IMR-90 (cell line): ENCODE measurements at regions not wholly inside any gene's neighbourhood (a gene's known extent, or its start where the extent isn't known, plus 50 kb on each side); places are given as distances from the start of the nearest gene placed in this dataset.

ENCODE experiments used
- ATAC-seq: fragments of 200-7000 bp; cut with Tn5 transposase; 2 replicates; pipeline ENCODE4 v1.9.1; 2020; ENCODE audit warnings: low read depth, mild to moderate bottlenecking, moderate library complexity
- BruUV-seq: library from RNA; stranded (reverse); fragments of 400-500 nt; replicated peaks from 2 replicates; lab custom pipeline; 2021; lab: Mats Ljungman, UMichigan
- CTCF ChIA-PET: fragments of 300-600 bp; formaldehyde crosslinking; extraction: SDS; loops from one replicate; lab custom pipeline; 2021; ENCODE audit warnings: antibody characterized with exemption; lab: Yijun Ruan, JAX
- POLR2A ChIA-PET: fragments of 300-600 bp; sonication (Branson Sonifier 250); formaldehyde crosslinking; loops from one replicate; lab custom pipeline; 2022; ENCODE audit warnings: antibody characterized with exemption; ENCODE audit not compliant: unreplicated experiment; lab: Charles Lee
- DNase-seq: peaks from one replicate; pipeline ENCODE4 v3.0.0; 2013
- H2AFZ ChIP-seq: replicated peaks from 2 replicates; pipeline ENCODE3; 2013; ENCODE audit warnings: low read length, mild to moderate bottlenecking; ENCODE audit not compliant: poor library complexity
- H2AK5ac ChIP-seq: 2 replicates; pipeline ENCODE4 v1.6.1; 2013; ENCODE audit warnings: low read depth, low read length, inconsistent platforms
- H2AK9ac ChIP-seq: replicated peaks from 2 replicates; pipeline ENCODE3; 2013; ENCODE audit warnings: mild to moderate bottlenecking, low read depth, low read length, moderate library complexity; ENCODE audit not compliant: poor library complexity
- H2BK120ac ChIP-seq: 2 replicates; pipeline ENCODE4 v1.6.1; 2013; ENCODE audit warnings: low read depth, low read length, inconsistent platforms
- H2BK15ac ChIP-seq: 3 replicates; pipeline ENCODE4 v1.6.1; 2013; ENCODE audit warnings: low read depth, low read length, inconsistent platforms
- H2BK20ac ChIP-seq: 2 replicates; pipeline ENCODE4 v1.6.1; 2013; ENCODE audit warnings: low read depth, mild to moderate bottlenecking, inconsistent platforms, low read length, moderate library complexity
- H2BK5ac ChIP-seq: 2 replicates; pipeline ENCODE4 v1.6.1; 2013; ENCODE audit warnings: mild to moderate bottlenecking, low read depth, low read length, inconsistent platforms; ENCODE audit not compliant: poor library complexity, severe bottlenecking
- H3K14ac ChIP-seq: replicated peaks from 2 replicates; pipeline ENCODE4 v1.6.1; 2013; ENCODE audit warnings: low read depth, low read length, inconsistent platforms
- H3K18ac ChIP-seq: 2 replicates; pipeline ENCODE4 v1.6.1; 2013; ENCODE audit warnings: low read depth, low read length, control low read depth
- H3K23ac ChIP-seq: 2 replicates; pipeline ENCODE4 v1.6.1; 2013; ENCODE audit warnings: low read depth, low read length, inconsistent platforms
- H3K27ac ChIP-seq: 2 replicates; pipeline ENCODE4 v1.5.1; 2013; ENCODE audit warnings: mild to moderate bottlenecking, control low read depth, low read length; ENCODE audit not compliant: insufficient read depth
- H3K27me3 ChIP-seq: 2 replicates; pipeline ENCODE4 v1.6.1; 2013; ENCODE audit warnings: low read length; ENCODE audit not compliant: control insufficient read depth, insufficient read depth
- H3K36me3 ChIP-seq: 2 replicates; pipeline ENCODE4 v1.6.1; 2013; ENCODE audit warnings: low read length, mixed read lengths; ENCODE audit not compliant: control insufficient read depth, insufficient read depth
- H3K4ac ChIP-seq: 2 replicates; pipeline ENCODE4 v1.6.1; 2013; ENCODE audit warnings: low read depth, low read length, inconsistent platforms
- H3K4me1 ChIP-seq: 2 replicates; pipeline ENCODE4 v1.6.1; 2013; ENCODE audit warnings: low read length, mixed read lengths; ENCODE audit not compliant: control insufficient read depth, insufficient read depth
- H3K4me2 ChIP-seq: 2 replicates; pipeline ENCODE4 v1.6.1; 2013; ENCODE audit warnings: low read depth, mild to moderate bottlenecking, control low read depth, low read length, moderate library complexity
- H3K4me3 ChIP-seq: 2 replicates; pipeline ENCODE4 v1.5.1; 2013; ENCODE audit warnings: low read depth, mild to moderate bottlenecking, control low read depth, low read length, moderate library complexity; ENCODE audit not compliant: insufficient read depth
- H3K56ac ChIP-seq: 2 replicates; pipeline ENCODE4 v1.6.1; 2013; ENCODE audit warnings: low read length, inconsistent platforms; ENCODE audit not compliant: insufficient read depth; ENCODE audit errors: extremely low read depth
- H3K79me1 ChIP-seq, 2 experiments: 2 replicates each; pipeline ENCODE4 v1.6.1; 2013; ENCODE audit warnings: low read length in 2 of 2, inconsistent platforms in 1 of 2, low read depth in 1 of 2
- H3K9ac ChIP-seq: 2 replicates; pipeline ENCODE4 v1.6.1; 2013; ENCODE audit warnings: low read depth, low read length, control low read depth
- H3K9me1 ChIP-seq: 2 replicates; pipeline ENCODE4 v1.6.1; 2013; ENCODE audit warnings: low read length, inconsistent platforms; ENCODE audit not compliant: insufficient read depth
- H3K9me3 ChIP-seq: 2 replicates; pipeline ENCODE4 v1.6.1; 2013; ENCODE audit warnings: low read length; ENCODE audit not compliant: control insufficient read depth, insufficient read depth
- H4K20me1 ChIP-seq: 2 replicates; pipeline ENCODE4 v1.6.1; 2013; ENCODE audit warnings: low read length, inconsistent platforms; ENCODE audit not compliant: insufficient read depth
- H4K5ac ChIP-seq: 2 replicates; pipeline ENCODE4 v1.6.1; 2013; ENCODE audit warnings: mild to moderate bottlenecking, low read depth, low read length, control low read depth
- H4K8ac ChIP-seq, 2 experiments: 2 replicates each; pipeline ENCODE4 v1.6.1; 2013; ENCODE audit warnings: low read depth in 2 of 2, low read length in 2 of 2, control low read depth in 1 of 2, inconsistent platforms in 1 of 2
- H4K91ac ChIP-seq: 2 replicates; pipeline ENCODE4 v1.6.1; 2013; ENCODE audit warnings: low read depth, low read length, inconsistent platforms; ENCODE audit not compliant: insufficient read depth
- BHLHE40 ChIP-seq: fragments of 150-350 bp; IDR thresholded peaks from 2 replicates; pipeline ENCODE4 v1.6.1; 2016; ENCODE audit warnings: mild to moderate bottlenecking, low read depth, low read length
- CEBPB ChIP-seq: IDR thresholded peaks from 2 replicates; pipeline ENCODE4 v1.6.1; 2012; ENCODE audit warnings: low read depth, low read length, improper control_type of control experiment
- CHD1 ChIP-seq: IDR thresholded peaks from 2 replicates; pipeline ENCODE4 v1.6.1; 2012; ENCODE audit warnings: low read depth, low read length, improper control_type of control experiment
- ELK1 ChIP-seq: fragments of 150-350 bp; IDR thresholded peaks from 2 replicates; pipeline ENCODE4 v1.6.1; 2016; ENCODE audit warnings: low read depth, mild to moderate bottlenecking, low read length, moderate library complexity, borderline replicate concordance
- MAFK ChIP-seq: IDR thresholded peaks from 2 replicates; pipeline ENCODE4 v1.6.1; 2012; ENCODE audit warnings: low read depth, low read length, improper control_type of control experiment
- MXI1 ChIP-seq: IDR thresholded peaks from 2 replicates; pipeline ENCODE4 v1.6.1; 2012; ENCODE audit warnings: low read depth, mild to moderate bottlenecking, low read length, moderate library complexity, borderline replicate concordance
- NFE2L2 ChIP-seq: fragments of 150-350 bp; IDR thresholded peaks from 2 replicates; pipeline ENCODE4 v1.6.1; 2016; ENCODE audit warnings: low read depth, mild to moderate bottlenecking, low read length
- RCOR1 ChIP-seq: IDR thresholded peaks from 2 replicates; pipeline ENCODE4 v1.6.1; 2012; ENCODE audit warnings: mild to moderate bottlenecking, low read length, improper control_type of control experiment; ENCODE audit not compliant: insufficient replicate concordance
- RFX5 ChIP-seq: IDR thresholded peaks from 2 replicates; pipeline ENCODE4 v1.8.0; 2012; ENCODE audit warnings: low read depth, mild to moderate bottlenecking, low read length, moderate library complexity
- WGBS, 2 experiments: methylation state at CpG; one replicate each; pipeline versions ENCODE4 v1.1.5 to v1.1.7; 2013; ENCODE audit warnings: missing lambda C conversion rate in 2 of 2; ENCODE audit not compliant: insufficient read length in 1 of 2; ENCODE audit errors: extremely low coverage in 2 of 2; 5-methylcytosine and 5-hydroxymethylcytosine counted together
- dilution Hi-C: fragments of 300-500 bp; cut with HindIII; formaldehyde crosslinking; loops from one replicate; pipeline ENCODE4 v1.14.3; 2018; ENCODE audit warnings: low sequenced_read_pairs; ENCODE audit not compliant: unreplicated experiment
- in situ Hi-C: fragments of 300-500 bp; cut with MboI; formaldehyde crosslinking; loops from 3 replicates; pipeline ENCODE4 v1.14.3; 2019; ENCODE audit warnings: low sequenced_read_pairs, inconsistent platforms, mixed read lengths
- intact Hi-C: fragments of 100-400 bp; cut with micrococcal nuclease; formaldehyde crosslinking; loops from 2 replicates; pipeline ENCODE4 v1.10.0; 2022
- TF ChIP-seq, protein P1 (sequence below): fragments of 150-350 bp; IDR thresholded peaks from 2 replicates; pipeline ENCODE4 v1.6.1; 2017; ENCODE audit warnings: mild to moderate bottlenecking, antibody characterized with exemption, low read length, low read depth

GRCh38 chr5:87589587-87589986, 176.9 kb upstream of the CCNH start:
- no peak overlapping the region for H4K5ac ChIP-seq
- no peak overlapping the region for H4K8ac ChIP-seq
- H3K18ac ChIP-seq: no peak overlapping the region
- H2BK15ac ChIP-seq: no peak overlapping the region
- no peak overlapping the region for H3K9ac ChIP-seq
- H3K4ac ChIP-seq: no peak overlapping the region
- in situ Hi-C loops (no loop called here), intact Hi-C loops (no loop called here), dilution Hi-C loops (no loop called here)
- no peak overlapping the region for H2AK9ac ChIP-seq
- no peaks in the 10 kb centered on the region for H3K27me3 ChIP-seq
- H3K79me1 ChIP-seq: no peaks in the 10 kb centered on the region
- H2BK120ac ChIP-seq: no peak overlapping the region
- no peak overlapping the region for H2AFZ ChIP-seq
- no peak overlapping the region for H2BK5ac ChIP-seq
- no peak overlapping the region for H3K14ac ChIP-seq
- no peak overlapping the region for H3K4me3 ChIP-seq
- no peak overlapping the region for H3K27ac ChIP-seq
- no peak for TF ChIP-seq CEBPB
- TF ChIP-seq MXI1: no peak
- no peak for TF ChIP-seq ELK1
- TF ChIP-seq RFX5: no peak
- no peak for TF ChIP-seq NFE2L2
- TF ChIP-seq CHD1: no peak
- no peak for TF ChIP-seq RCOR1
- TF ChIP-seq, protein P1, sequence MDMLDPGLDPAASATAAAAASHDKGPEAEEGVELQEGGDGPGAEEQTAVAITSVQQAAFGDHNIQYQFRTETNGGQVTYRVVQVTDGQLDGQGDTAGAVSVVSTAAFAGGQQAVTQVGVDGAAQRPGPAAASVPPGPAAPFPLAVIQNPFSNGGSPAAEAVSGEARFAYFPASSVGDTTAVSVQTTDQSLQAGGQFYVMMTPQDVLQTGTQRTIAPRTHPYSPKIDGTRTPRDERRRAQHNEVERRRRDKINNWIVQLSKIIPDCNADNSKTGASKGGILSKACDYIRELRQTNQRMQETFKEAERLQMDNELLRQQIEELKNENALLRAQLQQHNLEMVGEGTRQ: no peak; the same call in 1 of the 2 replicates
- no peak for TF ChIP-seq BHLHE40
- TF ChIP-seq MAFK: no peak
- H3K56ac ChIP-seq: no peak overlapping the region
- POLR2A ChIA-PET: no interaction called here
- CTCF ChIA-PET: no interaction called here
- no peaks in the 10 kb centered on the region for H3K9me3 ChIP-seq
- ATAC-seq (no peak), DNase-seq (no peak)
- no peaks in the 10 kb centered on the region for H4K20me1 ChIP-seq
- no peaks in the 10 kb centered on the region for H3K9me1 ChIP-seq
- H4K91ac ChIP-seq: no peak overlapping the region
- WGBS, 2 experiments: no CpG with 5 or more reads among the region's 2 CpGs
- no peak overlapping the region for H2AK5ac ChIP-seq
- no peaks in the 10 kb centered on the region for H3K36me3 ChIP-seq
- H3K4me1 ChIP-seq: no peaks in the 10 kb centered on the region
- no peak overlapping the region for H3K4me2 ChIP-seq
- H3K23ac ChIP-seq: no peak overlapping the region
- no TSS peak for BruUV-seq
- no peak overlapping the region for H2BK20ac ChIP-seq
